MM.1S (cell line): ENCODE measurements at regions not wholly inside any gene's neighbourhood (a gene's known extent, or its start where the extent isn't known, plus 50 kb on each side); places are given as distances from the start of the nearest gene placed in this dataset.
A peak's percentile ranks its signal among the peaks of the same experiment; 100 is the strongest.

ENCODE experiments used
- DNase-seq: peaks from one replicate; pipeline ENCODE4 v3.0.0-alpha.2; 2015
- H2AFZ ChIP-seq: fragments of 300-600 bp; sonication (generic); 2 replicates; pipeline ENCODE4 v1.6.0; 2016; ENCODE audit warnings: antibody characterized with exemption, low read length
- H3F3A ChIP-seq: fragments of 300-600 bp; sonication (generic); 2 replicates; pipeline ENCODE4 v1.6.1; 2016; ENCODE audit warnings: mild to moderate bottlenecking, antibody characterized with exemption, low read length, moderate library complexity, mixed read lengths; ENCODE audit not compliant: insufficient read depth
- H3K27ac ChIP-seq: fragments of 300-600 bp; sonication (generic); 2 replicates; pipeline ENCODE4 v1.5.1; 2016; ENCODE audit warnings: mild to moderate bottlenecking, low read length
- H3K27me3 ChIP-seq: fragments of 300-600 bp; sonication (generic); replicated peaks from 2 replicates; pipeline ENCODE4 v1.6.0; 2016; ENCODE audit warnings: low read length; ENCODE audit not compliant: insufficient read depth
- H3K36me3 ChIP-seq: fragments of 300-600 bp; sonication (generic); replicated peaks from 2 replicates; pipeline ENCODE4 v1.6.1; 2016; ENCODE audit warnings: mild to moderate bottlenecking, low read length, mixed read lengths; ENCODE audit not compliant: insufficient read depth
- H3K4me1 ChIP-seq: fragments of 300-600 bp; sonication (generic); 2 replicates; pipeline ENCODE4 v1.6.1; 2016; ENCODE audit warnings: low read length, mixed read lengths
- H3K4me2 ChIP-seq: fragments of 300-600 bp; sonication (generic); 2 replicates; pipeline ENCODE4 v1.6.0; 2016; ENCODE audit warnings: low read depth, low read length
- H3K4me3 ChIP-seq: fragments of 300-600 bp; sonication (generic); 2 replicates; pipeline ENCODE4 v1.5.1; 2016; ENCODE audit warnings: low read length, mixed read lengths
- H3K79me2 ChIP-seq: fragments of 300-600 bp; sonication (generic); 2 replicates; pipeline ENCODE4 v1.6.1; 2016; ENCODE audit warnings: mixed run types, low read length, mixed read lengths
- H3K9ac ChIP-seq: fragments of 300-600 bp; sonication (generic); 2 replicates; pipeline ENCODE4 v1.6.1; 2016; ENCODE audit warnings: low read length, mixed read lengths
- H3K9me2 ChIP-seq: fragments of 300-600 bp; sonication (generic); replicated peaks from 2 replicates; pipeline ENCODE4 v1.6.1; 2016; ENCODE audit warnings: mild to moderate bottlenecking, low read length, mixed read lengths; ENCODE audit not compliant: insufficient read depth
- H3K9me3 ChIP-seq: fragments of 300-600 bp; sonication (generic); replicated peaks from 2 replicates; pipeline ENCODE4 v1.6.1; 2016; ENCODE audit warnings: mild to moderate bottlenecking, low read length, mixed read lengths; ENCODE audit not compliant: insufficient read depth
- H4K20me1 ChIP-seq: fragments of 300-600 bp; sonication (generic); 2 replicates; pipeline ENCODE4 v1.6.1; 2016; ENCODE audit warnings: mild to moderate bottlenecking, low read length, moderate library complexity, mixed read lengths; ENCODE audit not compliant: insufficient read depth
- EZH2 ChIP-seq: fragments of 300-600 bp; sonication (generic); optimal IDR thresholded peaks from 2 replicates; pipeline ENCODE3; 2017; ENCODE audit warnings: low read depth, mild to moderate bottlenecking, antibody characterized with exemption, low read length, mixed read lengths
- EZH2phosphoT487 ChIP-seq: fragments of 300-600 bp; sonication (generic); IDR thresholded peaks from 2 replicates; pipeline ENCODE4 v1.6.1; 2018; ENCODE audit warnings: antibody characterized with exemption, low read length
- TF ChIP-seq, protein P1 (sequence below): fragments of 300-600 bp; sonication (generic); IDR thresholded peaks from 2 replicates; pipeline ENCODE4 v1.5.1; 2016; ENCODE audit warnings: antibody characterized with exemption, low read length, mixed read lengths

- H3K4me1 ChIP-seq: peaks cover 10% of the 10 kb centered on the region; the same call in 1 of the 2 replicates
- H3K9me2 ChIP-seq: no peaks in the 10 kb centered on the region
- H3K9ac ChIP-seq: no peak overlapping the region
- no peaks in the 10 kb centered on the region for H3K27me3 ChIP-seq
- H3K4me2 ChIP-seq: 0 out of 2 replicates have a peak overlapping the region, but pooled peaks have one; percentile 18
- H3K9me3 ChIP-seq: no peaks in the 10 kb centered on the region
- 0 out of 2 replicates have a peak, but pooled peaks cover 6% of the 10 kb centered on the region for H3F3A ChIP-seq
- no peaks in the 10 kb centered on the region for H3K79me2 ChIP-seq
- H3K27ac ChIP-seq: peak overlapping the region; percentile 57; the same call in 1 of the 2 replicates
- H3K36me3 ChIP-seq: no peaks in the 10 kb centered on the region
- H2AFZ ChIP-seq: no peak overlapping the region
- no peak overlapping the region for H3K4me3 ChIP-seq
- peak; percentile 12 for DNase-seq
- TF ChIP-seq, protein P1, sequence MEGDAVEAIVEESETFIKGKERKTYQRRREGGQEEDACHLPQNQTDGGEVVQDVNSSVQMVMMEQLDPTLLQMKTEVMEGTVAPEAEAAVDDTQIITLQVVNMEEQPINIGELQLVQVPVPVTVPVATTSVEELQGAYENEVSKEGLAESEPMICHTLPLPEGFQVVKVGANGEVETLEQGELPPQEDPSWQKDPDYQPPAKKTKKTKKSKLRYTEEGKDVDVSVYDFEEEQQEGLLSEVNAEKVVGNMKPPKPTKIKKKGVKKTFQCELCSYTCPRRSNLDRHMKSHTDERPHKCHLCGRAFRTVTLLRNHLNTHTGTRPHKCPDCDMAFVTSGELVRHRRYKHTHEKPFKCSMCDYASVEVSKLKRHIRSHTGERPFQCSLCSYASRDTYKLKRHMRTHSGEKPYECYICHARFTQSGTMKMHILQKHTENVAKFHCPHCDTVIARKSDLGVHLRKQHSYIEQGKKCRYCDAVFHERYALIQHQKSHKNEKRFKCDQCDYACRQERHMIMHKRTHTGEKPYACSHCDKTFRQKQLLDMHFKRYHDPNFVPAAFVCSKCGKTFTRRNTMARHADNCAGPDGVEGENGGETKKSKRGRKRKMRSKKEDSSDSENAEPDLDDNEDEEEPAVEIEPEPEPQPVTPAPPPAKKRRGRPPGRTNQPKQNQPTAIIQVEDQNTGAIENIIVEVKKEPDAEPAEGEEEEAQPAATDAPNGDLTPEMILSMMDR: no peak
- TF ChIP-seq EZH2: no peak
- TF ChIP-seq EZH2phosphoT487: no peak
- no peaks in the 10 kb centered on the region for H4K20me1 ChIP-seq
These were observed 725.1 kb downstream of the C4orf33 start for GRCh38 chr4:129821073-129821472.

- H3K9me2 ChIP-seq: no peaks in the 10 kb centered on the region
- no peak overlapping the region for H3K4me2 ChIP-seq
- no peaks in the 10 kb centered on the region for H3K36me3 ChIP-seq
- no peaks in the 10 kb centered on the region for H3K27me3 ChIP-seq
- H3K27ac ChIP-seq: no peak overlapping the region
- no peaks in the 10 kb centered on the region for H3K9me3 ChIP-seq
- H3K4me1 ChIP-seq: peaks cover 10% of the 10 kb centered on the region; the same call in 1 of the 2 replicates
- H3K9ac ChIP-seq: no peak overlapping the region
- H3K79me2 ChIP-seq: no peaks in the 10 kb centered on the region
- H3K4me3 ChIP-seq: no peak overlapping the region
- TF ChIP-seq EZH2phosphoT487 (no peak), EZH2 (no peak)
- TF ChIP-seq, protein P1: no peak
- no peak for DNase-seq
- no peaks in the 10 kb centered on the region for H4K20me1 ChIP-seq
- no peak overlapping the region for H2AFZ ChIP-seq
- 0 out of 2 replicates have a peak, but pooled peaks cover 6% of the 10 kb centered on the region for H3F3A ChIP-seq
These were observed 726.0 kb downstream of the C4orf33 start for GRCh38 chr4:129821963-129822362.

GRCh38 chr4:129822701-129823100, 726.7 kb downstream of the C4orf33 start:
- DNase-seq: no peak
- no peak overlapping the region for H3K4me2 ChIP-seq
- TF ChIP-seq, protein P1: no peak
- no peak for TF ChIP-seq EZH2
- TF ChIP-seq EZH2phosphoT487: no peak

More at GRCh38 chr4:129822701-129823100, 726.7 kb downstream of the C4orf33 start:
- H4K20me1 ChIP-seq: no peaks in the 10 kb centered on the region
- H3K36me3 ChIP-seq: no peaks in the 10 kb centered on the region
- 0 out of 2 replicates have a peak, but pooled peaks cover 6% of the 10 kb centered on the region for H3F3A ChIP-seq
- no peaks in the 10 kb centered on the region for H3K27me3 ChIP-seq
- no peak overlapping the region for H3K9ac ChIP-seq
- H3K79me2 ChIP-seq: no peaks in the 10 kb centered on the region
- H2AFZ ChIP-seq: no peak overlapping the region
- H3K4me3 ChIP-seq: no peak overlapping the region
- H3K9me2 ChIP-seq: no peaks in the 10 kb centered on the region
- H3K9me3 ChIP-seq: no peaks in the 10 kb centered on the region
- H3K4me1 ChIP-seq: peaks cover 10% of the 10 kb centered on the region; the same call in 1 of the 2 replicates
- H3K27ac ChIP-seq: no peak overlapping the region
